ENCODE measurements at regions not wholly inside any gene's neighbourhood (a gene's known extent, or its start where the extent isn't known, plus 50 kb on each side); places are given as distances from the start of the nearest gene placed in this dataset.

- TF ChIP-seq, protein P1, sequence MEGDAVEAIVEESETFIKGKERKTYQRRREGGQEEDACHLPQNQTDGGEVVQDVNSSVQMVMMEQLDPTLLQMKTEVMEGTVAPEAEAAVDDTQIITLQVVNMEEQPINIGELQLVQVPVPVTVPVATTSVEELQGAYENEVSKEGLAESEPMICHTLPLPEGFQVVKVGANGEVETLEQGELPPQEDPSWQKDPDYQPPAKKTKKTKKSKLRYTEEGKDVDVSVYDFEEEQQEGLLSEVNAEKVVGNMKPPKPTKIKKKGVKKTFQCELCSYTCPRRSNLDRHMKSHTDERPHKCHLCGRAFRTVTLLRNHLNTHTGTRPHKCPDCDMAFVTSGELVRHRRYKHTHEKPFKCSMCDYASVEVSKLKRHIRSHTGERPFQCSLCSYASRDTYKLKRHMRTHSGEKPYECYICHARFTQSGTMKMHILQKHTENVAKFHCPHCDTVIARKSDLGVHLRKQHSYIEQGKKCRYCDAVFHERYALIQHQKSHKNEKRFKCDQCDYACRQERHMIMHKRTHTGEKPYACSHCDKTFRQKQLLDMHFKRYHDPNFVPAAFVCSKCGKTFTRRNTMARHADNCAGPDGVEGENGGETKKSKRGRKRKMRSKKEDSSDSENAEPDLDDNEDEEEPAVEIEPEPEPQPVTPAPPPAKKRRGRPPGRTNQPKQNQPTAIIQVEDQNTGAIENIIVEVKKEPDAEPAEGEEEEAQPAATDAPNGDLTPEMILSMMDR (IDR thresholded peaks at IDR 0.05 in 8 of 11, conservative IDR thresholded peaks at IDR 0.05 in 3 of 11) = no peak
- TF ChIP-seq POLR2AphosphoS5 (IDR thresholded peaks at IDR 0.05) (no peak), POLR2A (IDR thresholded peaks at IDR 0.05) (no peak)
Observed at GRCh38 chr17:45660474-45660873, 123.6 kb upstream of the CRHR1 start.
